ENCODE measurements at regions not wholly inside any gene's neighbourhood (a gene's known extent, or its start where the extent isn't known, plus 50 kb on each side); places are given as distances from the start of the nearest gene placed in this dataset.
"Not testable (repeated sequence)": the region's sequence is repeated elsewhere in the genome, so short reads cannot be mapped to it uniquely, and the experiment has no call there.

- no peak for DNase-seq
Measured at GRCh38 chr1:58836408-58836807, 52.6 kb upstream of the JUN start.

GRCh38 chr1:58837886-58838285, 54.0 kb upstream of the JUN start:
- no peak for DNase-seq

- DNase-seq, result no peak
Measured at GRCh38 chr1:58839147-58839795, 55.4 kb upstream of the JUN start.

- DNase-seq, result no peak
Measured at GRCh38 chr1:58839846-58840835, 56.3 kb upstream of the JUN start.

- no peak for DNase-seq
Measured at GRCh38 chr1:58841455-58841854, 57.6 kb upstream of the JUN start.

GRCh38 chr1:58842941-58843340, 59.1 kb upstream of the JUN start:
- DNase-seq, result no peak

- DNase-seq, result no peak
Measured at GRCh38 chr1:58844176-58844575, 60.3 kb upstream of the JUN start.

- no peak for DNase-seq
Measured at GRCh38 chr1:58845942-58846341, 62.1 kb upstream of the JUN start.

GRCh38 chr1:58848818-58849411, 65.1 kb upstream of the JUN start:
- no peak for DNase-seq

GRCh38 chr1:58849551-58849950, 65.7 kb upstream of the JUN start:
- no peak for DNase-seq

- DNase-seq, result no peak
Measured at GRCh38 chr1:58850636-58851035, 66.8 kb upstream of the JUN start.

GRCh38 chr1:58852731-58853485, 69.1 kb upstream of the JUN start:
- no peak for DNase-seq

- DNase-seq, result no peak
Measured at GRCh38 chr1:58854576-58854975, 70.7 kb upstream of the JUN start.

GRCh38 chr1:58855274-58856165, 71.7 kb upstream of the JUN start:
- DNase-seq, result no peak

GRCh38 chr1:58856281-58856680, 72.4 kb upstream of the JUN start:
- not testable (repeated sequence) for DNase-seq

- DNase-seq, result peak; percentile 23
Measured at GRCh38 chr1:58857680-58858673, 74.1 kb upstream of the JUN start.

- DNase-seq, result no peak
Measured at GRCh38 chr1:58859769-58860485, 76.1 kb upstream of the JUN start.

- no peak for DNase-seq
Measured at GRCh38 chr1:58861076-58861475, 77.2 kb upstream of the JUN start.

GRCh38 chr1:58861506-58861905, 77.7 kb upstream of the JUN start:
- no peak for DNase-seq

Data from activated CD8-positive, alpha-beta memory T cell treated with anti-CD3 and anti-CD28 coated beads, Interleukin-2, amount 50 U/mL, for 4 hours (primary cell).